ENCODE measurements at regions not wholly inside any gene's neighbourhood (a gene's known extent, or its start where the extent isn't known, plus 50 kb on each side); places are given as distances from the start of the nearest gene placed in this dataset.
"Not testable (repeated sequence)": the region's sequence is repeated elsewhere in the genome, so short reads cannot be mapped to it uniquely, and the experiment has no call there.

DNA sequence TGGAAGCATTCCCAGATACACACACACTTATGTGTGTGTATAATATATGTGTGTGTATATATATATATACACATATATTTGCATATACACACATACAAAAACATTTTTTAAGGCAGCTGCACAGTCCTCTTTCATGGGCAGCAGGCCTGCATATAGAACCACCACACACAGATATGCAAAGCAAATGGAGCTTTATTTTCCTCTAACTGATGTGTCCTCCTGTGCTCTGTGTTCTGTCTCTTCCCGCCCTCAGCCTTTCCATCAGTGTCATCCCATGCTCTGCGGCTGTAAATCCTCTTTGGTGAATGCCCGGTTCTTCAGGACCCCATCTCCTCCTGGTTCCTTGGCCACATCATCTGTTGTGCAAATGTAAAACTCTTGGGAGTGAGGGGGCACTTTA is 69.9 kb downstream of the ARHGAP11B start:
- not testable (repeated sequence) for H3K27me3 Mint-ChIP-seq (ENCODE audit: low read depth); H2AFZ ChIP-seq (ENCODE audit: low read length); H2AK5ac ChIP-seq (ENCODE audit: insufficient read length, low read length); H3K18ac ChIP-seq (ENCODE audit: insufficient read length, low read depth, low read length); H3K9me3 Mint-ChIP-seq; H3K4me1 Mint-ChIP-seq; H3K9me3 ChIP-seq (ENCODE audit: control insufficient read depth, low read depth, low read length); H3K9ac ChIP-seq (ENCODE audit: extremely low read depth, insufficient read length, low read length); H2BK5ac ChIP-seq (ENCODE audit: insufficient read length, low read length); H2BK20ac ChIP-seq (ENCODE audit: low read depth, low read length, poor library complexity, severe bottlenecking); H4K5ac ChIP-seq (ENCODE audit: insufficient read length, low read depth, low read length); DNase-seq; H3K14ac ChIP-seq (ENCODE audit: insufficient read depth, low read length); H3T11ph ChIP-seq (ENCODE audit: low read length); H3K23me2 ChIP-seq (ENCODE audit: insufficient read length, low read depth, low read length, poor library complexity, severe bottlenecking); H3K27me3 ChIP-seq (ENCODE audit: insufficient read depth, low read length); H3K36me3 Mint-ChIP-seq (ENCODE audit: insufficient read depth in 1 of 3, low read depth in 3 of 3); H3K27ac ChIP-seq (ENCODE audit: insufficient read length, low read depth, low read length); H2BK120ac ChIP-seq (ENCODE audit: low read depth, low read length, poor library complexity, severe bottlenecking); H3K56ac ChIP-seq (ENCODE audit: insufficient read length, low read depth, low read length); H3K4ac ChIP-seq (ENCODE audit: low read depth, low read length); H4K20me1 ChIP-seq (ENCODE audit: control insufficient read depth, insufficient read depth, insufficient read length); H4K91ac ChIP-seq (ENCODE audit: insufficient read length, low read depth, low read length); H3K4me3 Mint-ChIP-seq; H2BK15ac ChIP-seq (ENCODE audit: low read depth, low read length); H3K27ac Mint-ChIP-seq; H3K79me2 ChIP-seq (ENCODE audit: insufficient read depth, low read length); H3K23ac ChIP-seq (ENCODE audit: insufficient read length, low read depth, low read length); H3K4me2 ChIP-seq (ENCODE audit: insufficient read depth, insufficient read length, low read length); H4K8ac ChIP-seq (replicated peaks; ENCODE audit: insufficient read length, low read depth, low read length); H2BK12ac ChIP-seq (ENCODE audit: insufficient read length, low read depth, low read length); H3K4me1 ChIP-seq (ENCODE audit: insufficient read depth, low read length); H3K79me1 ChIP-seq (ENCODE audit: insufficient read depth, low read depth, low read length, poor library complexity, severe bottlenecking)
- WGBS (ENCODE audit: extremely low coverage, insufficient read length, low lambda C conversion rate) = no CpG with 5 or more reads among the region's 3 CpGs

DNA sequence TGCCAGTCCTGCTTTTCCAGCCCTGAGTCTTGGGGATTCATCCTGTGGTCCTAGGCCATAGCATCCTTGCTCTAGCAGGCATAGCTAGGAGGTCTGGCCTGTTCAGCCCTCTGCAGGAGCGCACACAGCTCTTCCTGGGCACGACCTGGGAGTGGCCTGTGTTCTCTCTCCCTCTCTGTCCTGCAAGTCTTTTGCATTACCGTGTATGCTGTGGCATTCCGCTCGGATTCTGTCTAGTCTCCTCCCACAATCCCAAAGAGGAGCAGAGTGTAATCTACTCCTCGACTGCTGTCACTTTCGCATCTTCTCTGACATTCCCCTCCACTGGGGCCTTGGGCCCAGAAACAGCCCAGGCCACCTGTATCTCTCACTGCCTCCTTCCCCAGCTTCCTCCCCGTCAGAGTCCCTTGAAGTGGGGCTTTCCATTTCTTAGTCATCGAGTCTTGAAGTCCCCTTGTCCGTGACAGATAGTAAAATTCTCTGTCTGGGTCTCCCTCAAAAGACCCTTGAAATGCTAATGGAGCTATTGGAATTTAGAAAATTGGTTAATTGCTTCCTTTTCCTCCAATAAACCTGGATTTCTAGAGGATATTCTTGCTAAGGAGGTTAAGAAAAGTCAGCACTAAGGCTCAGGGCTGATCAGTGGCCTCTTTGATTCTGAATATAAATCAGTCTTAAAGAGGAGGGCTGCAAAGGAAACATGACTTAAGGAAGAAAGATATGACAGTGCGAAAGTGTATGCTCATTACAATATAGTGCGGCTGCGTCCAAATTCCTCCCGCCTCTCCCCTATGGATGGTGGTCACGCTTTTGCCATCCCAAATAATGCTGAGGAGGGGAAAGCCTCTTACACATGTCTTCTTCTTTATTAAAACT is 70.7 kb downstream of the ARHGAP11B start:
- H3K27me3 ChIP-seq (ENCODE audit: insufficient read depth, low read length); H3K36me3 Mint-ChIP-seq (ENCODE audit: insufficient read depth in 1 of 3, low read depth in 3 of 3); H2BK12ac ChIP-seq (ENCODE audit: insufficient read length, low read depth, low read length); H4K20me1 ChIP-seq (ENCODE audit: control insufficient read depth, insufficient read depth, insufficient read length); H4K5ac ChIP-seq (ENCODE audit: insufficient read length, low read depth, low read length); H3T11ph ChIP-seq (ENCODE audit: low read length); H3K4me3 Mint-ChIP-seq; H3K23ac ChIP-seq (ENCODE audit: insufficient read length, low read depth, low read length); H3K4me2 ChIP-seq (ENCODE audit: insufficient read depth, insufficient read length, low read length); H3K9me3 Mint-ChIP-seq; H3K27ac ChIP-seq (ENCODE audit: insufficient read length, low read depth, low read length); H3K14ac ChIP-seq (ENCODE audit: insufficient read depth, low read length); H4K8ac ChIP-seq (replicated peaks; ENCODE audit: insufficient read length, low read depth, low read length); H3K56ac ChIP-seq (ENCODE audit: insufficient read length, low read depth, low read length); H4K91ac ChIP-seq (ENCODE audit: insufficient read length, low read depth, low read length); H3K18ac ChIP-seq (ENCODE audit: insufficient read length, low read depth, low read length); H2BK20ac ChIP-seq (ENCODE audit: low read depth, low read length, poor library complexity, severe bottlenecking); H3K79me2 ChIP-seq (ENCODE audit: insufficient read depth, low read length); H3K79me1 ChIP-seq (ENCODE audit: insufficient read depth, low read depth, low read length, poor library complexity, severe bottlenecking); H3K4ac ChIP-seq (ENCODE audit: low read depth, low read length); H3K27me3 Mint-ChIP-seq (ENCODE audit: low read depth); H3K9me3 ChIP-seq (ENCODE audit: control insufficient read depth, low read depth, low read length); H3K4me1 Mint-ChIP-seq; H2AFZ ChIP-seq (ENCODE audit: low read length); H2AK5ac ChIP-seq (ENCODE audit: insufficient read length, low read length); H3K4me1 ChIP-seq (ENCODE audit: insufficient read depth, low read length); H3K9ac ChIP-seq (ENCODE audit: extremely low read depth, insufficient read length, low read length); H2BK5ac ChIP-seq (ENCODE audit: insufficient read length, low read length); H2BK120ac ChIP-seq (ENCODE audit: low read depth, low read length, poor library complexity, severe bottlenecking); H2BK15ac ChIP-seq (ENCODE audit: low read depth, low read length); DNase-seq; H3K23me2 ChIP-seq (ENCODE audit: insufficient read length, low read depth, low read length, poor library complexity, severe bottlenecking): not testable (repeated sequence)
- no CpG with 5 or more reads among the region's 15 CpGs for WGBS (ENCODE audit: extremely low coverage, insufficient read length, low lambda C conversion rate)
- peak overlapping the region; percentile 24 to 84 (median 79); a peak in 5 of 7 replicates for H3K27ac Mint-ChIP-seq
